ENCODE measurements at regions not wholly inside any gene's neighbourhood (a gene's known extent, or its start where the extent isn't known, plus 50 kb on each side); places are given as distances from the start of the nearest gene placed in this dataset.

DNA sequence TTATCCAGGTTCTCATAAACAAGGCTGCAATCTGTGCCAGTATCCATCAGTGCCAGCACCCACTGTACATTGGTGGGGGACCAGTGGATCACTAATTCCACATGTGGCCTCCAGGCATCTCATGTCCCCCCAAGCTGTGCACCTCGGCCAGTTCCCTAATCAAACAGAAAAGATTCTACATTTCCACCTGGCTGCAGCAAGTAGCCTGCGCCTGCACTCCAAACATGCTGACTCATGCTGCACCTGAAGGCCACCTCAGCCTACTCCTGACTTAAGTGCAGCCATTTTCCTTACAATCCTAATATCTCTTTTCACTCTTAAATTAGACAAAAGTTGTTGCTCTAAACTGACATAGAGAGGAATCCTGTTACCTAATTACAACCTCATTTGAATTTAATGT is 729.4 kb upstream of the MIR17HG start (continued):
- TF ChIP-seq, protein P1, sequence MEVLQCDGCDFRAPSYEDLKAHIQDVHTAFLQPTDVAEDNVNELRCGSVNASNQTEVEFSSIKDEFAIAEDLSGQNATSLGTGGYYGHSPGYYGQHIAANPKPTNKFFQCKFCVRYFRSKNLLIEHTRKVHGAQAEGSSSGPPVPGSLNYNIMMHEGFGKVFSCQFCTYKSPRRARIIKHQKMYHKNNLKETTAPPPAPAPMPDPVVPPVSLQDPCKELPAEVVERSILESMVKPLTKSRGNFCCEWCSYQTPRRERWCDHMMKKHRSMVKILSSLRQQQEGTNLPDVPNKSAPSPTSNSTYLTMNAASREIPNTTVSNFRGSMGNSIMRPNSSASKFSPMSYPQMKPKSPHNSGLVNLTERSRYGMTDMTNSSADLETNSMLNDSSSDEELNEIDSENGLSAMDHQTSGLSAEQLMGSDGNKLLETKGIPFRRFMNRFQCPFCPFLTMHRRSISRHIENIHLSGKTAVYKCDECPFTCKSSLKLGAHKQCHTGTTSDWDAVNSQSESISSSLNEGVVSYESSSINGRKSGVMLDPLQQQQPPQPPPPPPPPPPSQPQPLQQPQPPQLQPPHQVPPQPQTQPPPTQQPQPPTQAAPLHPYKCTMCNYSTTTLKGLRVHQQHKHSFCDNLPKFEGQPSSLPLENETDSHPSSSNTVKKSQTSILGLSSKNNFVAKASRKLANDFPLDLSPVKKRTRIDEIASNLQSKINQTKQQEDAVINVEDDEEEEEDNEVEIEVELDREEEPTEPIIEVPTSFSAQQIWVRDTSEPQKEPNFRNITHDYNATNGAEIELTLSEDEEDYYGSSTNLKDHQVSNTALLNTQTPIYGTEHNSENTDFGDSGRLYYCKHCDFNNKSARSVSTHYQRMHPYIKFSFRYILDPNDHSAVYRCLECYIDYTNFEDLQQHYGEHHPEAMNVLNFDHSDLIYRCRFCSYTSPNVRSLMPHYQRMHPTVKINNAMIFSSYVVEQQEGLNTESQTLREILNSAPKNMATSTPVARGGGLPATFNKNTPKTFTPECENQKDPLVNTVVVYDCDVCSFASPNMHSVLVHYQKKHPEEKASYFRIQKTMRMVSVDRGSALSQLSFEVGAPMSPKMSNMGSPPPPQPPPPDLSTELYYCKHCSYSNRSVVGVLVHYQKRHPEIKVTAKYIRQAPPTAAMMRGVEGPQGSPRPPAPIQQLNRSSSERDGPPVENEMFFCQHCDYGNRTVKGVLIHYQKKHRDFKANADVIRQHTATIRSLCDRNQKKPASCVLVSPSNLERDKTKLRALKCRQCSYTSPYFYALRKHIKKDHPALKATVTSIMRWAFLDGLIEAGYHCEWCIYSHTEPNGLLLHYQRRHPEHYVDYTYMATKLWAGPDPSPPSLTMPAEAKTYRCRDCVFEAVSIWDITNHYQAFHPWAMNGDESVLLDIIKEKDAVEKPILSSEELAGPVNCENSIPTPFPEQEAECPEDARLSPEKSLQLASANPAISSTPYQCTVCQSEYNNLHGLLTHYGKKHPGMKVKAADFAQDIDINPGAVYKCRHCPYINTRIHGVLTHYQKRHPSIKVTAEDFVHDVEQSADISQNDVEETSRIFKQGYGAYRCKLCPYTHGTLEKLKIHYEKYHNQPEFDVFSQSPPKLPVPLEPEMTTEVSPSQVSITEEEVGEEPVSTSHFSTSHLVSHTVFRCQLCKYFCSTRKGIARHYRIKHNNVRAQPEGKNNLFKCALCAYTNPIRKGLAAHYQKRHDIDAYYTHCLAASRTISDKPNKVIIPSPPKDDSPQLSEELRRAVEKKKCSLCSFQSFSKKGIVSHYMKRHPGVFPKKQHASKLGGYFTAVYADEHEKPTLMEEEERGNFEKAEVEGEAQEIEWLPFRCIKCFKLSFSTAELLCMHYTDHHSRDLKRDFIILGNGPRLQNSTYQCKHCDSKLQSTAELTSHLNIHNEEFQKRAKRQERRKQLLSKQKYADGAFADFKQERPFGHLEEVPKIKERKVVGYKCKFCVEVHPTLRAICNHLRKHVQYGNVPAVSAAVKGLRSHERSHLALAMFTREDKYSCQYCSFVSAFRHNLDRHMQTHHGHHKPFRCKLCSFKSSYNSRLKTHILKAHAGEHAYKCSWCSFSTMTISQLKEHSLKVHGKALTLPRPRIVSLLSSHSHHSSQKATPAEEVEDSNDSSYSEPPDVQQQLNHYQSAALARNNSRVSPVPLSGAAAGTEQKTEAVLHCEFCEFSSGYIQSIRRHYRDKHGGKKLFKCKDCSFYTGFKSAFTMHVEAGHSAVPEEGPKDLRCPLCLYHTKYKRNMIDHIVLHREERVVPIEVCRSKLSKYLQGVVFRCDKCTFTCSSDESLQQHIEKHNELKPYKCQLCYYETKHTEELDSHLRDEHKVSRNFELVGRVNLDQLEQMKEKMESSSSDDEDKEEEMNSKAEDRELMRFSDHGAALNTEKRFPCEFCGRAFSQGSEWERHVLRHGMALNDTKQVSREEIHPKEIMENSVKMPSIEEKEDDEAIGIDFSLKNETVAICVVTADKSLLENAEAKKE (CRISPR knock-in tag; IDR thresholded peaks at IDR 0.05) = no peak

DNA sequence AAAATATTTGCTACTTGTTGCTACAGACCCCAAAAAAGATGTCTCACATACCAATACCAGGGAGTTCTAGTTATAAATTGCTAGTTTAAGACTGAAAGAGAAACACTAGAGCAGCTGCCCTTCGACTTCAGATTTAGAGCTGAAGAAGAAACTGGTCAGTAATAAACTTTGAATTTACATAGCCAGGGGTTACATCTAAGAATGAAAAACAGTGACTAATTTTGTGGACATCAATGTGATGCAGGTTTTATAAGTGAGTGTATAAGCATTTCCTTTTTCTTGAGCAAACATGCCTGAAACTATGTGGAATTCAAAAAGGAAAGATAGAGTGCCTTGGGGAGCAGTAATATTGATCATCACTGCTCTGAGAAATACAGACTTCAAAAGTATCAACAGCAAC is 724.9 kb upstream of the MIR17HG start:
- peaks cover 13% of the 10 kb centered on the region for H3K9me3 Mint-ChIP-seq
- ATAC-seq = no peak
- no peaks in the 10 kb centered on the region for H3K27me3 ChIP-seq (ENCODE audit: insufficient read depth)
- no peaks in the 10 kb centered on the region for H3K27me3 Mint-ChIP-seq (ENCODE audit: insufficient read depth, low read depth, poor library complexity)
- no peak overlapping the region for H3K4me3 ChIP-seq
- no peak overlapping the region for H2AFZ ChIP-seq
- no peaks in the 10 kb centered on the region for H3K79me2 ChIP-seq (replicated peaks; ENCODE audit: insufficient read depth)
- no peak for DNase-seq (ENCODE audit: low spot score)
- no peaks in the 10 kb centered on the region for H3K4me1 Mint-ChIP-seq
- peaks cover 10% of the 10 kb centered on the region; the same call in 1 of the 2 replicates for H3K9me2 ChIP-seq (ENCODE audit: insufficient read depth)
- H3K4me1 ChIP-seq (ENCODE audit: insufficient read depth) = no peaks in the 10 kb centered on the region
- H3K4me3 Mint-ChIP-seq = no peak overlapping the region
- H4K20me1 ChIP-seq (replicated peaks; ENCODE audit: insufficient read depth) = no peaks in the 10 kb centered on the region
- no peak overlapping the region for H3K4me2 ChIP-seq
- no peak overlapping the region for H3K27ac Mint-ChIP-seq
- peaks cover 11% of the 10 kb centered on the region for H3K36me3 Mint-ChIP-seq (ENCODE audit: low read depth)
- H3F3A ChIP-seq (replicated peaks; ENCODE audit: low read depth) = no peaks in the 10 kb centered on the region
- peaks cover 3% of the 10 kb centered on the region; the same call in 1 of the 2 replicates for H3K36me3 ChIP-seq (ENCODE audit: insufficient read depth)
- no peak overlapping the region for H3K27ac ChIP-seq (ENCODE audit: low read depth)
- TF ChIP-seq POLR2AphosphoS5 (IDR thresholded peaks at IDR 0.05; ENCODE audit: low read depth) = no peak
- TF ChIP-seq ZNF331 (CRISPR knock-in tag; IDR thresholded peaks at IDR 0.05; ENCODE audit: low read depth) = no peak
- no peak for TF ChIP-seq ZNF114 (CRISPR knock-in tag; IDR thresholded peaks at IDR 0.05)
- TF ChIP-seq STAT1 (IDR thresholded peaks at IDR 0.05; ENCODE audit: unreplicated experiment) = no peak
- TF ChIP-seq, protein P2, sequence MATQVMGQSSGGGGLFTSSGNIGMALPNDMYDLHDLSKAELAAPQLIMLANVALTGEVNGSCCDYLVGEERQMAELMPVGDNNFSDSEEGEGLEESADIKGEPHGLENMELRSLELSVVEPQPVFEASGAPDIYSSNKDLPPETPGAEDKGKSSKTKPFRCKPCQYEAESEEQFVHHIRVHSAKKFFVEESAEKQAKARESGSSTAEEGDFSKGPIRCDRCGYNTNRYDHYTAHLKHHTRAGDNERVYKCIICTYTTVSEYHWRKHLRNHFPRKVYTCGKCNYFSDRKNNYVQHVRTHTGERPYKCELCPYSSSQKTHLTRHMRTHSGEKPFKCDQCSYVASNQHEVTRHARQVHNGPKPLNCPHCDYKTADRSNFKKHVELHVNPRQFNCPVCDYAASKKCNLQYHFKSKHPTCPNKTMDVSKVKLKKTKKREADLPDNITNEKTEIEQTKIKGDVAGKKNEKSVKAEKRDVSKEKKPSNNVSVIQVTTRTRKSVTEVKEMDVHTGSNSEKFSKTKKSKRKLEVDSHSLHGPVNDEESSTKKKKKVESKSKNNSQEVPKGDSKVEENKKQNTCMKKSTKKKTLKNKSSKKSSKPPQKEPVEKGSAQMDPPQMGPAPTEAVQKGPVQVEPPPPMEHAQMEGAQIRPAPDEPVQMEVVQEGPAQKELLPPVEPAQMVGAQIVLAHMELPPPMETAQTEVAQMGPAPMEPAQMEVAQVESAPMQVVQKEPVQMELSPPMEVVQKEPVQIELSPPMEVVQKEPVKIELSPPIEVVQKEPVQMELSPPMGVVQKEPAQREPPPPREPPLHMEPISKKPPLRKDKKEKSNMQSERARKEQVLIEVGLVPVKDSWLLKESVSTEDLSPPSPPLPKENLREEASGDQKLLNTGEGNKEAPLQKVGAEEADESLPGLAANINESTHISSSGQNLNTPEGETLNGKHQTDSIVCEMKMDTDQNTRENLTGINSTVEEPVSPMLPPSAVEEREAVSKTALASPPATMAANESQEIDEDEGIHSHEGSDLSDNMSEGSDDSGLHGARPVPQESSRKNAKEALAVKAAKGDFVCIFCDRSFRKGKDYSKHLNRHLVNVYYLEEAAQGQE (IDR thresholded peaks at IDR 0.05; ENCODE audit: unreplicated experiment) = no peak
- no peak for TF ChIP-seq EZH2 (IDR thresholded peaks at IDR 0.05; ENCODE audit: low read depth, unreplicated experiment)
- no peak for TF ChIP-seq CREB1 (CRISPR knock-in tag; IDR thresholded peaks at IDR 0.05; ENCODE audit: low read depth)
- TF ChIP-seq JUNB (IDR thresholded peaks at IDR 0.05; ENCODE audit: unreplicated experiment) = no peak
- TF ChIP-seq, protein P3, sequence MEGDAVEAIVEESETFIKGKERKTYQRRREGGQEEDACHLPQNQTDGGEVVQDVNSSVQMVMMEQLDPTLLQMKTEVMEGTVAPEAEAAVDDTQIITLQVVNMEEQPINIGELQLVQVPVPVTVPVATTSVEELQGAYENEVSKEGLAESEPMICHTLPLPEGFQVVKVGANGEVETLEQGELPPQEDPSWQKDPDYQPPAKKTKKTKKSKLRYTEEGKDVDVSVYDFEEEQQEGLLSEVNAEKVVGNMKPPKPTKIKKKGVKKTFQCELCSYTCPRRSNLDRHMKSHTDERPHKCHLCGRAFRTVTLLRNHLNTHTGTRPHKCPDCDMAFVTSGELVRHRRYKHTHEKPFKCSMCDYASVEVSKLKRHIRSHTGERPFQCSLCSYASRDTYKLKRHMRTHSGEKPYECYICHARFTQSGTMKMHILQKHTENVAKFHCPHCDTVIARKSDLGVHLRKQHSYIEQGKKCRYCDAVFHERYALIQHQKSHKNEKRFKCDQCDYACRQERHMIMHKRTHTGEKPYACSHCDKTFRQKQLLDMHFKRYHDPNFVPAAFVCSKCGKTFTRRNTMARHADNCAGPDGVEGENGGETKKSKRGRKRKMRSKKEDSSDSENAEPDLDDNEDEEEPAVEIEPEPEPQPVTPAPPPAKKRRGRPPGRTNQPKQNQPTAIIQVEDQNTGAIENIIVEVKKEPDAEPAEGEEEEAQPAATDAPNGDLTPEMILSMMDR (conservative IDR thresholded peaks at IDR 0.05; ENCODE audit: low read depth in 2 of 2) = no peak
- TF ChIP-seq, protein P4, sequence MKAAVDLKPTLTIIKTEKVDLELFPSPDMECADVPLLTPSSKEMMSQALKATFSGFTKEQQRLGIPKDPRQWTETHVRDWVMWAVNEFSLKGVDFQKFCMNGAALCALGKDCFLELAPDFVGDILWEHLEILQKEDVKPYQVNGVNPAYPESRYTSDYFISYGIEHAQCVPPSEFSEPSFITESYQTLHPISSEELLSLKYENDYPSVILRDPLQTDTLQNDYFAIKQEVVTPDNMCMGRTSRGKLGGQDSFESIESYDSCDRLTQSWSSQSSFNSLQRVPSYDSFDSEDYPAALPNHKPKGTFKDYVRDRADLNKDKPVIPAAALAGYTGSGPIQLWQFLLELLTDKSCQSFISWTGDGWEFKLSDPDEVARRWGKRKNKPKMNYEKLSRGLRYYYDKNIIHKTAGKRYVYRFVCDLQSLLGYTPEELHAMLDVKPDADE (IDR thresholded peaks at IDR 0.05) = no peak
- TF ChIP-seq NANOG (IDR thresholded peaks at IDR 0.05; ENCODE audit: borderline replicate concordance) = no peak
- TF ChIP-seq EZH2phosphoT487 (IDR thresholded peaks at IDR 0.05; ENCODE audit: unreplicated experiment) = no peak

Measured in GM23338 (cell line).